Hepatocyte (in vitro differentiated cells): ENCODE measurements at regions not wholly inside any gene's neighbourhood (a gene's known extent, or its start where the extent isn't known, plus 50 kb on each side); places are given as distances from the start of the nearest gene placed in this dataset.

Source experiments
- DNase-seq: peaks from one replicate; pipeline ENCODE4 v3.0.0-alpha.2; 2016; ENCODE audit warnings: low spot score
- H2AFZ ChIP-seq: fragments of 200-600 bp; sonication (generic); 2 replicates; pipeline ENCODE4 v1.6.0; 2016; ENCODE audit warnings: antibody characterized with exemption, mild to moderate bottlenecking
- H3K27ac ChIP-seq: fragments of 200-600 bp; sonication (generic); 2 replicates; pipeline ENCODE4 v1.5.1; 2016; ENCODE audit warnings: mild to moderate bottlenecking
- H3K27me3 ChIP-seq: fragments of 200-600 bp; sonication (generic); 2 replicates; pipeline ENCODE4 v1.6.1; 2016
- H3K36me3 ChIP-seq: fragments of 200-600 bp; sonication (generic); replicated peaks from 2 replicates; pipeline ENCODE4 v1.5.1; 2016; ENCODE audit warnings: low read depth; ENCODE audit not compliant: insufficient read depth
- H3K4me1 ChIP-seq: fragments of 200-600 bp; sonication (generic); 2 replicates; pipeline ENCODE4 v1.5.1; 2016; ENCODE audit warnings: mild to moderate bottlenecking, moderate library complexity; ENCODE audit not compliant: insufficient read depth
- H3K4me2 ChIP-seq: fragments of 200-600 bp; sonication (generic); 2 replicates; pipeline ENCODE4 v1.6.0; 2016
- H3K4me3 ChIP-seq: fragments of 200-600 bp; sonication (generic); 2 replicates; pipeline ENCODE4 v1.5.1; 2016; ENCODE audit warnings: mild to moderate bottlenecking
- H3K79me2 ChIP-seq: fragments of 200-600 bp; sonication (generic); 2 replicates; pipeline ENCODE4 v1.6.0; 2017; ENCODE audit warnings: mild to moderate bottlenecking
- H3K9me2 ChIP-seq: fragments of 200-600 bp; sonication (generic); replicated peaks from 2 replicates; pipeline ENCODE4 v1.6.0; 2017; ENCODE audit warnings: mild to moderate bottlenecking; ENCODE audit not compliant: insufficient read depth
- H3K9me3 ChIP-seq: fragments of 200-600 bp; sonication (generic); 2 replicates; pipeline ENCODE4 v1.5.1; 2016; ENCODE audit warnings: low read depth, mild to moderate bottlenecking
- H4K20me1 ChIP-seq: fragments of 200-600 bp; sonication (generic); 2 replicates; pipeline ENCODE4 v1.6.0; 2016; ENCODE audit warnings: mild to moderate bottlenecking; ENCODE audit not compliant: insufficient read depth, poor library complexity, severe bottlenecking
- CTCF ChIP-seq: fragments of 200-600 bp; sonication (generic); IDR thresholded peaks from 2 replicates; pipeline ENCODE4 v1.5.1; 2016; ENCODE audit warnings: antibody characterized with exemption, mild to moderate bottlenecking; ENCODE audit not compliant: poor library complexity
- EZH2 ChIP-seq: fragments of 200-600 bp; sonication (generic); IDR thresholded peaks from 2 replicates; pipeline ENCODE4 v1.6.1; 2016; ENCODE audit warnings: antibody characterized with exemption, mild to moderate bottlenecking, borderline replicate concordance
- EZH2phosphoT487 ChIP-seq: fragments of 200-600 bp; sonication (generic); IDR thresholded peaks from one replicate; pipeline ENCODE4 v1.6.1; 2018; ENCODE audit warnings: antibody characterized with exemption, mild to moderate bottlenecking, low read depth, moderate library complexity; ENCODE audit not compliant: unreplicated experiment, severe bottlenecking
- WGBS: methylation state at CpG from one replicate; pipeline ENCODE4 v1.1.6; 2016; ENCODE audit warnings: low lambda C conversion rate; ENCODE audit errors: missing lambda C conversion rate; 5-methylcytosine and 5-hydroxymethylcytosine counted together

- no peaks in the 10 kb centered on the region for H3K9me2 ChIP-seq
- no peaks in the 10 kb centered on the region for H3K9me3 ChIP-seq
- H2AFZ ChIP-seq, result no peak overlapping the region
- H3K4me3 ChIP-seq, result no peak overlapping the region
- no peaks in the 10 kb centered on the region for H3K4me1 ChIP-seq
- no peak overlapping the region for H3K4me2 ChIP-seq
- peak; percentile 14 for DNase-seq
- H4K20me1 ChIP-seq, result no peaks in the 10 kb centered on the region
- no peaks in the 10 kb centered on the region for H3K79me2 ChIP-seq
- TF ChIP-seq EZH2, result no peak
- no peak overlapping the region for H3K27ac ChIP-seq
- H3K27me3 ChIP-seq, result no peaks in the 10 kb centered on the region
- H3K36me3 ChIP-seq, result no peaks in the 10 kb centered on the region
Measured at GRCh38 chr2:7593360-7593759, 676.1 kb downstream of the RNF144A start.

GRCh38 chr2:7594211-7594610 is 677.0 kb downstream of the RNF144A start:
- no peak for DNase-seq
- Histone ChIP-seq H3K27me3 (no peaks in the 10 kb centered on the region), H3K79me2 (no peaks in the 10 kb centered on the region), H3K27ac (no peak overlapping the region), H3K9me2 (no peaks in the 10 kb centered on the region), H3K4me2 (no peak overlapping the region), H2AFZ (no peak overlapping the region), H3K4me3 (no peak overlapping the region), H3K9me3 (no peaks in the 10 kb centered on the region), H3K4me1 (no peaks in the 10 kb centered on the region), H4K20me1 (no peaks in the 10 kb centered on the region), H3K36me3 (no peaks in the 10 kb centered on the region)
- TF ChIP-seq EZH2phosphoT487 (no peak), CTCF (no peak), EZH2 (no peak)
- 85% methylated on average over 4 of the region's 4 CpGs for WGBS

GRCh38 chr2:7595206-7595605 is 678.0 kb downstream of the RNF144A start:
- H2AFZ ChIP-seq, result no peak overlapping the region
- no peaks in the 10 kb centered on the region for H3K27me3 ChIP-seq
- H3K4me3 ChIP-seq, result no peak overlapping the region
- 79% methylated on average over 3 of the region's 3 CpGs for WGBS
- H3K27ac ChIP-seq, result no peak overlapping the region
- no peaks in the 10 kb centered on the region for H3K36me3 ChIP-seq
- DNase-seq, result no peak
- no peaks in the 10 kb centered on the region for H3K4me1 ChIP-seq
- no peak overlapping the region for H3K4me2 ChIP-seq
- no peaks in the 10 kb centered on the region for H3K79me2 ChIP-seq
- no peaks in the 10 kb centered on the region for H3K9me3 ChIP-seq
- no peaks in the 10 kb centered on the region for H4K20me1 ChIP-seq
- TF ChIP-seq CTCF (no peak), EZH2 (no peak), EZH2phosphoT487 (no peak)
- H3K9me2 ChIP-seq, result no peaks in the 10 kb centered on the region

GRCh38 chr2:7598402-7598801 is 681.2 kb downstream of the RNF144A start:
- Histone ChIP-seq H3K27me3 (no peaks in the 10 kb centered on the region), H3K4me3 (no peak overlapping the region), H3K4me1 (no peaks in the 10 kb centered on the region), H3K79me2 (no peaks in the 10 kb centered on the region), H4K20me1 (no peaks in the 10 kb centered on the region), H3K4me2 (no peak overlapping the region), H3K36me3 (no peaks in the 10 kb centered on the region), H2AFZ (no peak overlapping the region), H3K9me2 (no peaks in the 10 kb centered on the region), H3K9me3 (no peaks in the 10 kb centered on the region), H3K27ac (no peak overlapping the region)
- 92% methylated on average over 3 of the region's 3 CpGs for WGBS
- TF ChIP-seq EZH2, result no peak
- TF ChIP-seq CTCF, result no peak
- no peak for TF ChIP-seq EZH2phosphoT487
- DNase-seq, result no peak
